HK-2 (cell line): ENCODE measurements at regions not wholly inside any gene's neighbourhood (a gene's known extent, or its start where the extent isn't known, plus 50 kb on each side); places are given as distances from the start of the nearest gene placed in this dataset.

Experiments
- DNase-seq: peaks from one replicate; pipeline ENCODE4 v3.0.0-alpha.2; 2018; ENCODE audit not compliant: unreplicated experiment

DNA sequence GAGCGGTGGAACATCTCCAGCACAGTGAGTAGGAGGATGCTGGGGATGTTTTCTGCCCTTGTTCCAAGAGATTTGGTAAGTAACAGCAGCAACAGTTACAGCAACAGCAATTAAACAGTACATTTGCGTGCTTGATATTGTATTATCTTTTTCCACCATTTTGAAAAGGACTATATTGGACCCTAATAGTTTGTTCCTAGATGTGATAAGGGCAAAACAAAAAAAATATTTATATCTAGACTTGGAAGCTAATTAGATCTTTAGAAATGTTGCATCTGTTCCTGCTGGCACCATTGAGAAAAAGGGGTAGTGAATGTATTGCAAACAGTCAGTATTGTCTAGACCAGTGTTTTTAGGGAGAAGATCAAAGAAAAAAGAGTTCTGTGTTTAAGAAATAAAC lies 759.9 kb downstream of the JRKL start:
- DNase-seq: no peak

- DNase-seq: no peak
These were observed 767.5 kb downstream of the JRKL start for GRCh38 chr11:97157221-97157740.

DNA sequence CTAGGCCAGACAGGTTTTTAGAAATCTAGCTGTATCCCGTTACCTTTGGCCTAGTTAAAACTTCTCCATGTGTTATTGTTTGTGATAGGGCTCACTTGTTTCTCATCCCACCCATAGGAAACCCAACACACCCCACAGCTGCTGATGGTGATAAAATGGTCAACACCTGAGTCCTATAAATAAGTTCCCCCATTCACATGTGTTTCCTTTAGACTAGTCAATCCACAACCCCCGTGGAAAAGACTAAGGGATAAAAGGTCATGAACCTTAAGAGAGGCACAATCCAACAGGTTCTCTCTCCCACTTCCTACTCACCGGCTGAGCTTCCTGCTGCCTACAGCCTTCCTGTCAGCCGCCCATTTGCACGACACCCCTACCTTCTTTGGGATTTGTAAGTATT lies 768.4 kb downstream of the JRKL start:
- DNase-seq: no peak

DNA sequence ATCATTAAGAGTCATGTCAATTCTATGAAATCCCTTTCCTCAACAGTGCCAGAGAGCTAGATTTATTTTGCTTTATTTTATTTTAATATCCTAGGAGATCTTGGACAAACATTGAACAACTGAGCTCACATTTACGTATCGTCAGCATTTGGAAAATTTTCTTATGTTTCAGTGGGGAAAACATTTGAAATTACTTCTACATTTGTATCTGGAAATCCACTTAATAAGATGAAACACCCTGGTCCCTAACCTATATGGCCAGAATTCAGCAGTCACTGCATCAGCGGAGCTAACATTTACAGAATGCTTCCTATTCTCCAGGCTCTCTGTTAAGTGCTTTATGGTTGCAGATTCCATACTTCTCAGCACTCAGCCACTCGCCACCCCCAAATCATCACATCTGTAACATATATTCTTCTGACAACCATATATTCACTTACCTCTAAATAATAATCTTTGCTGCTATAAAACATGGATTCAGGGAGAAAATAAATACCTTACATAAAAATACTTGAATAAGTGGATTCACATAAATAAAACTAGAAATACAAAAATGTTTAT lies 773.9 kb downstream of the JRKL start:
- no peak for DNase-seq

GRCh38 chr11:97201743-97202612 lies 812.2 kb downstream of the JRKL start:
- DNase-seq: no peak

GRCh38 chr11:97202613-97203292 lies 812.9 kb downstream of the JRKL start:
- no peak for DNase-seq

DNA sequence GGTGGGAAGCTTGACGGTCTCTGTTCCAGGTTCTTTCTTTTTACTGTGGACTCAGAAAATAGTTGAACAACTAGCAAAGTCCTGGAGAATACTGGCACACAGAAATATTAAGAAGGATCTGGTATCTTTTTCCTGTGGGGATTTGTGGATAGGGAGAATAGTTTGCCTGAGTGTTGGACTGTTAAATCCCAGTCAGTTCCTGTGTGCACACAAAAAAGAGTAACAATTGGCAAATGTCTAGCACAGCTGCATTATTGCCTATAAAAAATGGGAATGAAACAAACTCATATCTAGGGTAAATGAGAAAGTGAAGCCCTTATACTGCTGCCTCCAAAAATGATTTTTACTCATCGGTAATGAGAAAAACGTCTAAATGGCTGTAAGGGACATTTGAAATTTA lies 828.2 kb downstream of the JRKL start:
- no peak for DNase-seq

- DNase-seq: no peak
These were observed 833.8 kb downstream of the JRKL start for GRCh38 chr11:97223647-97224046.

GRCh38 chr11:97224396-97224795 lies 834.6 kb downstream of the JRKL start:
- DNase-seq: no peak

DNA sequence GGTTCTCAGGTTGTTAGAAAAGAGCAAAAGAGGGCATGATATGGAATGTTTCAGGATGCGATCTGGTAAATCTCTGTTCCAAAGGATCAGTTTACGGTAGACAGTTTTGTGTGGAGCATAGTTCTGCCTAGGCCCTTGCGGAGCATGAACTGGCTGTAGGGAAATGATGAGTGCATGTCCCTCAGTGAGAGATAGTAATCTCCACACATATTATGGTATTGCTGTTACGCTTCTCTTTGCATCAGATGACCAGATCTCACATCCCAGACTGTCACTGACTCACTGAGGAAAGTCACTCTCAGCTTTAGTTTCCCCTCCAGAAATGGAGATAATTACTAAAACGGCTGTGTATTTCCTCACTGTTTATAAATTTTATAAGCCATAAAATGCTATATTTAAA lies 836.0 kb downstream of the JRKL start:
- DNase-seq: no peak

- DNase-seq: no peak
These were observed 840.1 kb downstream of the JRKL start for GRCh38 chr11:97229936-97230335.

GRCh38 chr11:97231231-97231630 lies 841.4 kb downstream of the JRKL start:
- DNase-seq: no peak

GRCh38 chr11:97234016-97234415 lies 844.2 kb downstream of the JRKL start:
- no peak for DNase-seq

GRCh38 chr11:97237151-97237550 lies 847.3 kb downstream of the JRKL start:
- no peak for DNase-seq

DNA sequence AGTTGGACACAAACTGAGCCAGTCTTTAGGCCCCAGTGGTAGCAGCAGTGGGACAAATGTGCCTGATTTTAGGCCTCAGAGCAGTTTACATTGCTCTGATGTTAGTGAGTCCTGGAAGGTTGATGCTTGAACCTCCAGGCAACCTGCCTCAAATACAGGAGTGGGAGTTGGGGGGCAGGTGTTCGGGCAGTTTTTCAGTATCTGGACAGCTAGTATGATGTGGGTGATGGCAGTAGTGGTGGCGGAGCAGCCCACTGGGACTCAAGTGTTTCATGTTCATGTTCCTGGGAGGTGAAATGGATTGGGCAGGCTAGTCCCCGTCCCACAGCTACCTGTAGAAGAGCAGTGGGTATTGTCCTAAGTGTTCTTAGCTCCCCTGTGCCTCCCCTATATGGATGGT lies 857.8 kb downstream of the JRKL start:
- DNase-seq: no peak

DNA sequence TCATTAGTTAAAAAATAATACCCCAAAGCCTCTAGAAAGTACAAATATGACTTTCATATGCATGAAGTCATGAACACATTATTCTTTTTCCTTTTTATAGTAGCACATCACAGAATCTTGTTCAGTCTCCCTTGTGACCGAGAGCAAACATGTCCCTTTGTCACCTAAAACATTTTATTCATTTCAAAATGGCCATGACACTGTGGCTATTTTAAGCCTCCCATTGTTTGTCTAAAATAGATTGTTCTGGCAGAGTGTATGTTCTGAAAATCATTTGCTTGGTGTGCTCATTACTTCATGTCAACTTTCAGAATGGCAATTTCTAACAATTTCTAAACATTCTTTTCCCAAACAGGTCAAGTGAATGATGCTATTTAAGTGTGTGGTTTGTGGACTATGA lies 865.0 kb downstream of the JRKL start:
- no peak for DNase-seq

GRCh38 chr11:97259434-97259833 lies 869.6 kb downstream of the JRKL start:
- DNase-seq: no peak

DNA sequence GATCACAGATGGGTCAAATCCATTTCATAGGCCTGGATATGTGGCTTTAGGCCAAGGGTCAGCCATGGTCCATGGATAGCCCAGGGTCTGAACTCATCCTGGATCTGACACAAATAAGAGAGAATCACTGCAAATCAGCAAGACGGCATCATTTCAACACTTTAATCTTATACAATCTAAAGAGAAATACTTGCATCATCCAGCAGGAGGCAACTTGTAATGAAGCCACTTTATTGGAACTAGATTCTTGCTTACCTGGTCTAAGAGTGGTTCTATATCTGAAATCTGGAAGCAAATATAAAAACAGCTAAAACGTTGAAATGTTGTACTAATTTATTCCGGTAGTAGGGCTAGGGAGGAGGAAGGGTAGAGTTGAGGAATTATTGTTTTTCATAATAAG lies 870.1 kb downstream of the JRKL start:
- no peak for DNase-seq

- DNase-seq: no peak
These were observed 873.5 kb downstream of the JRKL start for GRCh38 chr11:97263183-97263858.

DNA sequence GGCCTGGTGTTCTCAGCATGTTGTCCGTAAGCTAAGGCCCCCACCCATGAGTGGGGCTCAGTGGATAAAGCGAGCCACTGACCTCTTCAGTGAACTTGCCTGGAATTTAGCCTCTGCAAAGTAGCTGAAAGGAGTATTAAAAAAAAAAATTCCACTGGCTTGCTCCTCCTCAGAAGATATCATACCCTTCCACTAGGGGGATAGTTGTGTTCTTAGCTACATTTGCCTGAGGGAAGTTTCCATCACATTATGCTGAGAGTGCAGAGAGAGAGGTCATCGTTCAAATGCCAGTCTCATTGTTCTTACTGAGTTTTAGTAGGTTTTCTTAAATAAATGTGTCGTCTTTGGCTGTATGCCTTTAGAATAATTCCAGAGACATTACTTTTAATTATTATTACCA lies 879.7 kb downstream of the JRKL start:
- no peak for DNase-seq

DNA sequence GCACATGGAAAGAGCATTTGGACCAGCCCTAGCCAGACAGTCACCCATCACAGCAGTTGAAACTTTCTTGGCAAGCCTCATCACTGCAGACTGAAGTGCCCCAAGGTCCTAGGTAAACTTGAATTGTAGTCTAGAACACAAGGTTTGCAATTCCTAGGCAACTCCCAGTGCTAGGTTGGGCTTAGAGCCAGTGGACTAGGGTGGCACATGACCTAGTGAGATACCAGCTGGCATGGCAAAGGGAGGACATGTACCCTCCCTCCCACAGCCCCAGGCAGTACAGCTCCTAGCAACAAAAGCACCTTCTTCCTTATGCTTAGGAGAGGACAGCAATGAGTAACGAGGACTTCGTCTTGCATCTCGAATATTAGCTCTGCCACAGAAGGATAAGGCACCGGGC lies 889.5 kb downstream of the JRKL start:
- DNase-seq: no peak

- no peak for DNase-seq
These were observed 890.5 kb downstream of the JRKL start for GRCh38 chr11:97280347-97280746.
